Natural killer cell (primary cell): ENCODE measurements at regions not wholly inside any gene's neighbourhood (a gene's known extent, or its start where the extent isn't known, plus 50 kb on each side); places are given as distances from the start of the nearest gene placed in this dataset.
"Not testable (repeated sequence)": the region's sequence is repeated elsewhere in the genome, so short reads cannot be mapped to it uniquely, and the experiment has no call there.

Source experiments
- ATAC-seq, 3 donors: fragments of 150-1000 bp in 2 of 3; fragments of 200-7000 bp in 1 of 3; cut with Tn5 transposase; 1 replicate in 1 of 3; 2 replicates in 2 of 3; pipeline ENCODE4 v1.10.0; 2021; ENCODE audit warnings: mild to moderate bottlenecking in 2 of 3, moderate library complexity in 2 of 3
- DNase-seq, 2 donors: peaks; one replicate each; pipeline versions ENCODE4 v3.0.0 to v3.0.0-alpha.2; 2013 to 2021; ENCODE audit warnings: mixed read lengths in 1 of 2
- H3K27ac ChIP-seq: one replicate; pipeline ENCODE4 v1.5.1; 2013; ENCODE audit warnings: mild to moderate bottlenecking, low read length
- H3K27me3 ChIP-seq: one replicate; pipeline ENCODE4 v1.6.1; 2013; ENCODE audit warnings: low read length; ENCODE audit not compliant: control insufficient read depth, insufficient read depth
- H3K36me3 ChIP-seq: one replicate; pipeline ENCODE4 v1.6.1; 2013; ENCODE audit warnings: low read length; ENCODE audit not compliant: control insufficient read depth, insufficient read depth
- H3K4me1 ChIP-seq: one replicate; pipeline ENCODE4 v1.6.1; 2013; ENCODE audit warnings: low read length; ENCODE audit not compliant: control insufficient read depth, insufficient read depth
- H3K4me3 ChIP-seq: one replicate; pipeline ENCODE4 v1.5.1; 2013; ENCODE audit warnings: low read length
- H3K9me3 ChIP-seq: one replicate; pipeline ENCODE4 v1.6.1; 2013; ENCODE audit warnings: low read length; ENCODE audit not compliant: control insufficient read depth, insufficient read depth
- H3K27ac Mint-ChIP-seq, 2 donors: one replicate each; pipeline ENCODE4 v1.8.0; 2022; ENCODE audit warnings: mild to moderate bottlenecking in 2 of 2, mixed read lengths in 2 of 2, moderate library complexity in 1 of 2
- H3K27me3 Mint-ChIP-seq, 2 donors: one replicate each; pipeline ENCODE4 v1.8.0; 2022; ENCODE audit warnings: low read depth in 2 of 2, mixed read lengths in 2 of 2
- H3K36me3 Mint-ChIP-seq: one replicate; pipeline ENCODE4 v1.8.0; 2022; ENCODE audit warnings: mixed read lengths
- H3K4me1 Mint-ChIP-seq, 2 donors: one replicate each; pipeline ENCODE4 v1.8.0; 2022; ENCODE audit warnings: mixed read lengths in 2 of 2
- H3K4me3 Mint-ChIP-seq: one replicate; pipeline ENCODE4 v1.8.0; 2022; ENCODE audit warnings: mild to moderate bottlenecking, moderate library complexity, mixed read lengths
- H3K9me3 Mint-ChIP-seq, 2 donors: one replicate each; pipeline ENCODE4 v1.8.0; 2022; ENCODE audit warnings: mixed read lengths in 2 of 2
- WGBS: methylation state at CpG from one replicate; pipeline ENCODE4 v1.1.7; 2013; ENCODE audit warnings: missing lambda C conversion rate; ENCODE audit not compliant: insufficient coverage; 5-methylcytosine and 5-hydroxymethylcytosine counted together
- intact Hi-C: fragments of 100-400 bp; cut with micrococcal nuclease; formaldehyde crosslinking; loops from one replicate; pipeline ENCODE4 v1.14.2; 2022
- TF ChIP-seq, protein P1 (sequence below): fragments of 200-600 bp; IDR thresholded peaks from one replicate; pipeline ENCODE4 v1.8.0; 2022; ENCODE audit warnings: antibody characterized with exemption

DNA sequence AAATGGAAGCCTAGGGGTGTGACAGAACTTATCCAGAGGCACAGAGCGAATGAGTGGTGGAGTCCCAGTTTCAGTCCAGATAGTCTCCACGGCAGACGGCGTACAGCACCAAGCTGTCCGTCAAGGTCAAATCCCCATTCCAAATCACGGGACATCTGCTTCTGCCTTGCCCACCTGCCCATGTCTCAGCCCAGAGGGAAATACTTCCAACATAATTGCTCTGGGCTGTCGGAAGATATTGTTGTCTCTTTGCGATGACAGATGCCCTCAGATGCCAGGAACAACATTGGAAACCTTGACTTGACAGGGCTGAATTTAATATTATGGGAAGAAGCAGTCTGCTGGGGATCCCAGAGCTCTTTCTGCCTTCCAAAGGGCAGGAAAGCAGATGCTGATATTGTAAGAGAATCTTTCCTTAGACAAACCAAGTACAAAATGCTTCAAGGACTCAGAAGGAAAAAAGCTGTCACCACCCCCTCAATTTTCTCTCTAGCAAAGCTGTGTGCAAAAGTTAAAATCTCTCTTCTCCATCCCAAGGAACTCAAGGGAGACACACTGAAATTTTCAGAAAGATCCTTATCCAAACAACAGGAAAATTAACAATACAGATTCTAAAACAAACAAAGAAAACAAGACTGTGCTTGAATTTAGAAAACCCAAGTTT, 364.0 kb downstream of the LRATD1 start:
- Histone ChIP-seq H3K4me3 (no peak overlapping the region), H3K36me3 (no peaks in the 10 kb centered on the region), H3K9me3 (no peaks in the 10 kb centered on the region), H3K4me1 (no peaks in the 10 kb centered on the region), H3K27me3 (no peaks in the 10 kb centered on the region), H3K27ac (no peak overlapping the region)
- WGBS, result 90% methylated on average over 8 of the region's 8 CpGs
- TF ChIP-seq, protein P1, sequence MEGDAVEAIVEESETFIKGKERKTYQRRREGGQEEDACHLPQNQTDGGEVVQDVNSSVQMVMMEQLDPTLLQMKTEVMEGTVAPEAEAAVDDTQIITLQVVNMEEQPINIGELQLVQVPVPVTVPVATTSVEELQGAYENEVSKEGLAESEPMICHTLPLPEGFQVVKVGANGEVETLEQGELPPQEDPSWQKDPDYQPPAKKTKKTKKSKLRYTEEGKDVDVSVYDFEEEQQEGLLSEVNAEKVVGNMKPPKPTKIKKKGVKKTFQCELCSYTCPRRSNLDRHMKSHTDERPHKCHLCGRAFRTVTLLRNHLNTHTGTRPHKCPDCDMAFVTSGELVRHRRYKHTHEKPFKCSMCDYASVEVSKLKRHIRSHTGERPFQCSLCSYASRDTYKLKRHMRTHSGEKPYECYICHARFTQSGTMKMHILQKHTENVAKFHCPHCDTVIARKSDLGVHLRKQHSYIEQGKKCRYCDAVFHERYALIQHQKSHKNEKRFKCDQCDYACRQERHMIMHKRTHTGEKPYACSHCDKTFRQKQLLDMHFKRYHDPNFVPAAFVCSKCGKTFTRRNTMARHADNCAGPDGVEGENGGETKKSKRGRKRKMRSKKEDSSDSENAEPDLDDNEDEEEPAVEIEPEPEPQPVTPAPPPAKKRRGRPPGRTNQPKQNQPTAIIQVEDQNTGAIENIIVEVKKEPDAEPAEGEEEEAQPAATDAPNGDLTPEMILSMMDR, result no peak
- no peak for ATAC-seq
- H3K4me3 Mint-ChIP-seq, result no peak overlapping the region
- H3K4me1 Mint-ChIP-seq, result no peaks in the 10 kb centered on the region
- peaks cover 0 to 17% of the 10 kb centered on the region in 2 donors for H3K27me3 Mint-ChIP-seq
- no peak overlapping the region for H3K27ac Mint-ChIP-seq
- no peak for DNase-seq
- intact Hi-C loops, result no loop called here
- no peaks in the 10 kb centered on the region for H3K9me3 Mint-ChIP-seq
- H3K36me3 Mint-ChIP-seq, result no peaks in the 10 kb centered on the region

DNA sequence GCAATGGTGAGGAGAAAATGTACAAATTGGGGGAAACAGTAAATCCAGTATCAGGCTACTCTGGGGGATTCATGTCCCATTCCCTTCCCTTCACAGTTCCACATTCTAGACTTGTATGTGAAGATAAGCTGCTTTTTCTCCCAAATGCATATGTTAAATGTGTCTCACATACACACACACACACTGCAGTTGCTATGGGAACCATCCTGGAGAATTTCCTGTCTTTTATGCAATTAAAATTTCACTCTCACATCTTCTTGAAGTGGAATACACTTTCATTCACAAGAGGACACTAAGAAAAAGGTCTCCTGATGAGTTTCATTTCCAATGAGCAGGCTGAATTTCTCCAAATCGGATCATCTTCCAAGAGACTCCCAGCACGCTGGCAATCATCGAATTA, 366.0 kb downstream of the LRATD1 start:
- H3K36me3 ChIP-seq, result no peaks in the 10 kb centered on the region
- H3K9me3 ChIP-seq, result no peaks in the 10 kb centered on the region
- no peak overlapping the region for H3K27ac Mint-ChIP-seq
- intact Hi-C loops, result no loop called here
- 95% methylated on average over 3 of the region's 3 CpGs for WGBS
- no peak for ATAC-seq
- H3K27me3 ChIP-seq, result no peaks in the 10 kb centered on the region
- H3K4me3 Mint-ChIP-seq, result no peak overlapping the region
- no peak for DNase-seq
- H3K27me3 Mint-ChIP-seq, result peaks cover 0 to 17% of the 10 kb centered on the region in 2 donors
- H3K9me3 Mint-ChIP-seq, result no peaks in the 10 kb centered on the region
- TF ChIP-seq, protein P1, result no peak
- H3K36me3 Mint-ChIP-seq, result no peaks in the 10 kb centered on the region
- H3K27ac ChIP-seq, result no peak overlapping the region
- no peaks in the 10 kb centered on the region for H3K4me1 Mint-ChIP-seq
- H3K4me3 ChIP-seq, result no peak overlapping the region
- no peaks in the 10 kb centered on the region for H3K4me1 ChIP-seq

DNA sequence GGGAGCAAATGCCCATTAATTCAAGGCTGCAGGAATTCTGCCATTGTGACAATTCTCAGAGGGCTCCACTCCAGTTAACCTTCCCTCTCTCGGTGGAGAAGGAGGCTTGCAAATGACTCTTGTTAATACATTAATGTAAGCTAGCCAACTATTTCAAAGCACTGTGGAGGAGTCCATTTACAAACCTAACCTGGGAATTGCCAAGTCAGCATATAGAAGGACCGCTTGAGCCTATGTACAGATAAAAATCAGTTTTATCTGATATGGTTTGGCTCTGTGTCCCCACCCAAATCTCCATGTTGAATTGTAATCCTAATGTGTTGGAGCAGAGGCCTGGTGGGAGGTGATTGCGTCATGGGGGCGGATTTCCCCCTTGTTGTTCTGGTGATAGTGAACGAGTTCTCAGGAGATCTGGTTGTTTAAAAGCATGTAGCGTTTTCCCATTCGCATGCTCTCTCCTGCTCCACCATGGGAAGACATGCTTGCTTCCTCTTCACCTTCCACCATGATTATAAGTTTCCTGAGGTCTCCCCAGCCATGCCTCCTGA, 366.7 kb downstream of the LRATD1 start:
- WGBS, result 82% methylated on average over 6 of the region's 7 CpGs
- no peak overlapping the region for H3K4me3 Mint-ChIP-seq

DNA sequence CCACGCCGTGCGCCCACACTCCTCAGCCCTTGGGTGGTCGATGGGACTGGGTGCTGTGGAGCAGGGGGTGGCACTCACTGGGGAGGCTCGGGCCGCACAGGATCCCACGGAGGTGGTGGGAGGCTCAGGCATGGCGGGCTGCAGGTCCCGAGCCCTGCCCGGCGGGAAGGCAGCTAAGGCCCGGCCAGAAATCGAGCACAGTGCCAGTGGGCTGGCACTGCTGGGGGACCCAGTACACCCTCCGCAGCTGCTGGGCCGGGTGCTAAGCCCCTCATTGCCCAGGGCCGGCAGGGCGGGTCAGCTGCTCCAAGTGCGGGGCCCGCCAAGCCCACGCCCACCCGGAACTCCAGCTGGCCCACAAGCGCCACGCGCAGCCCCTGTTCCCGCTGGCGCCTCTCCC, 370.0 kb downstream of the LRATD1 start:
- intact Hi-C loops, DNase-seq, H3K27me3 Mint-ChIP-seq, H3K27ac ChIP-seq, H3K4me3 Mint-ChIP-seq, ATAC-seq, H3K36me3 Mint-ChIP-seq, H3K36me3 ChIP-seq, H3K27ac Mint-ChIP-seq, H3K9me3 Mint-ChIP-seq, H3K27me3 ChIP-seq, H3K4me3 ChIP-seq, H3K4me1 Mint-ChIP-seq, H3K9me3 ChIP-seq, H3K4me1 ChIP-seq: not testable (repeated sequence)
- WGBS, result 96% methylated on average over 21 of the region's 26 CpGs

More for the DNA sequence above, 366.7 kb downstream of the LRATD1 start:
- no peaks in the 10 kb centered on the region for H3K36me3 Mint-ChIP-seq
- Histone ChIP-seq H3K9me3 (no peaks in the 10 kb centered on the region), H3K36me3 (no peaks in the 10 kb centered on the region), H3K4me1 (no peaks in the 10 kb centered on the region), H3K27me3 (no peaks in the 10 kb centered on the region), H3K27ac (no peak overlapping the region), H3K4me3 (no peak overlapping the region)
- no peak for ATAC-seq
- peaks cover 0 to 17% of the 10 kb centered on the region in 2 donors for H3K27me3 Mint-ChIP-seq
- no peak for DNase-seq
- TF ChIP-seq, protein P1, result no peak
- H3K4me1 Mint-ChIP-seq, result no peaks in the 10 kb centered on the region
- intact Hi-C loops, result no loop called here
- H3K9me3 Mint-ChIP-seq, result no peaks in the 10 kb centered on the region
- no peak overlapping the region for H3K27ac Mint-ChIP-seq
